ENCODE measurements at regions not wholly inside any gene's neighbourhood (a gene's known extent, or its start where the extent isn't known, plus 50 kb on each side); places are given as distances from the start of the nearest gene placed in this dataset.

DNA sequence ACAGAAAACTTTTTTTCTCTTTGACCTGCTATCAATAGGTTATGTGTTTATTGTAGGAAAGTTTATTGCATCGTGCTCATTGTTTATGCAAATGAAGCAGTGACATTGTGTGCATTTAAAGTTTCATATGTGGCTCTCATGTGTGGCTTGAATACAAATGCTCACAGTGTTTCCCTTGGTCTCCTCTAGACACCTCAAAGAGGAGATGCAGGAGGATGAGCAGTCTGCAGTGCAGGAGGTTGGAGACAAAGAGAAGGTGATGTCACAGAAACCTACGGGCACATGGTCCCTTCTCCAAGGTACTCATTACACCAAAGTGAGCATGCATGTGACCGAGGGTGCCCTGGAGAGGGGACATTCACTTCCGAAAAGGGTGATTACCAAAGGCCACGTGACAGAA lies 430.2 kb downstream of the INHBA start:
- Histone ChIP-seq H3K27me3 (no peaks in the 10 kb centered on the region), H4K20me1 (ENCODE audit: insufficient read depth, poor library complexity, severe bottlenecking) (no peaks in the 10 kb centered on the region), H2AFZ (no peak overlapping the region), H3K9me2 (replicated peaks; ENCODE audit: insufficient read depth) (no peaks in the 10 kb centered on the region), H3K4me3 (no peak overlapping the region), H3K27ac (no peak overlapping the region), H3K36me3 (replicated peaks; ENCODE audit: insufficient read depth, low read depth) (no peaks in the 10 kb centered on the region), H3K4me2 (no peak overlapping the region), H3K4me1 (ENCODE audit: insufficient read depth) (no peaks in the 10 kb centered on the region), H3K79me2 (no peaks in the 10 kb centered on the region), H3K9me3 (ENCODE audit: low read depth) (no peaks in the 10 kb centered on the region)
- 90% methylated on average over 5 of the region's 5 CpGs for WGBS (ENCODE audit: low lambda C conversion rate, missing lambda C conversion rate)
- TF ChIP-seq EZH2phosphoT487 (IDR thresholded peaks at IDR 0.05; ENCODE audit: low read depth, severe bottlenecking, unreplicated experiment): no peak
- no peak for TF ChIP-seq EZH2 (IDR thresholded peaks at IDR 0.05; ENCODE audit: borderline replicate concordance)
- TF ChIP-seq, protein P1, sequence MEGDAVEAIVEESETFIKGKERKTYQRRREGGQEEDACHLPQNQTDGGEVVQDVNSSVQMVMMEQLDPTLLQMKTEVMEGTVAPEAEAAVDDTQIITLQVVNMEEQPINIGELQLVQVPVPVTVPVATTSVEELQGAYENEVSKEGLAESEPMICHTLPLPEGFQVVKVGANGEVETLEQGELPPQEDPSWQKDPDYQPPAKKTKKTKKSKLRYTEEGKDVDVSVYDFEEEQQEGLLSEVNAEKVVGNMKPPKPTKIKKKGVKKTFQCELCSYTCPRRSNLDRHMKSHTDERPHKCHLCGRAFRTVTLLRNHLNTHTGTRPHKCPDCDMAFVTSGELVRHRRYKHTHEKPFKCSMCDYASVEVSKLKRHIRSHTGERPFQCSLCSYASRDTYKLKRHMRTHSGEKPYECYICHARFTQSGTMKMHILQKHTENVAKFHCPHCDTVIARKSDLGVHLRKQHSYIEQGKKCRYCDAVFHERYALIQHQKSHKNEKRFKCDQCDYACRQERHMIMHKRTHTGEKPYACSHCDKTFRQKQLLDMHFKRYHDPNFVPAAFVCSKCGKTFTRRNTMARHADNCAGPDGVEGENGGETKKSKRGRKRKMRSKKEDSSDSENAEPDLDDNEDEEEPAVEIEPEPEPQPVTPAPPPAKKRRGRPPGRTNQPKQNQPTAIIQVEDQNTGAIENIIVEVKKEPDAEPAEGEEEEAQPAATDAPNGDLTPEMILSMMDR (IDR thresholded peaks at IDR 0.05; ENCODE audit: poor library complexity): no peak
- DNase-seq (ENCODE audit: low spot score): no peak

GRCh38 chr7:41268878-41269277 lies 434.0 kb downstream of the INHBA start:
- Histone ChIP-seq H3K27me3 (no peaks in the 10 kb centered on the region), H3K36me3 (replicated peaks; ENCODE audit: insufficient read depth, low read depth) (no peaks in the 10 kb centered on the region), H3K9me2 (replicated peaks; ENCODE audit: insufficient read depth) (no peaks in the 10 kb centered on the region), H3K4me2 (no peak overlapping the region), H3K79me2 (no peaks in the 10 kb centered on the region), H3K4me3 (no peak overlapping the region), H2AFZ (no peak overlapping the region), H3K4me1 (ENCODE audit: insufficient read depth) (no peaks in the 10 kb centered on the region), H4K20me1 (ENCODE audit: insufficient read depth, poor library complexity, severe bottlenecking) (no peaks in the 10 kb centered on the region), H3K27ac (no peak overlapping the region), H3K9me3 (ENCODE audit: low read depth) (no peaks in the 10 kb centered on the region)
- WGBS (ENCODE audit: low lambda C conversion rate, missing lambda C conversion rate): 90% methylated on average over 2 of the region's 2 CpGs
- DNase-seq (ENCODE audit: low spot score): no peak
- TF ChIP-seq, protein P1 (IDR thresholded peaks at IDR 0.05; ENCODE audit: poor library complexity): no peak
- TF ChIP-seq EZH2phosphoT487 (IDR thresholded peaks at IDR 0.05; ENCODE audit: low read depth, severe bottlenecking, unreplicated experiment) (no peak), EZH2 (IDR thresholded peaks at IDR 0.05; ENCODE audit: borderline replicate concordance) (no peak)

DNA sequence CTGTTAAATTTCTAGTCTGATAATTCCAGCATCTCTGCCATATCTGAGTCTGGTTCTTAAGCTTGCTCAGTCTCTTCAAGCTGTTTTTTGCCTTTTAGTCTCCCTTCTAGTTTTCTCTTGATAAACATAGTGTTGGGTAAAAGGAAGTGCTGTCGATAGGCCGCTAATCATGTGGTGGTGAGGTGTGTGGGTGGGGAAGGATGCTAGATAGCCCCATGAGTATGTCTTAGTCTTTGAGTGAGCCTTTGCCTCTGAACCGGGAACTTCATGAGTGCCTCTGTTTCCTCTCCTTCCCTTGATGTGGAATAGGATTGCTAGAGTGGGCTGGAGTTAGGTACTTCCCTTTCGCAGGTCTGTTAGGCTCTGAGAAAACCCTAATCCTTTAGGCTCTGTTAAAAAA lies 441.8 kb downstream of the INHBA start:
- Histone ChIP-seq H3K79me2 (no peaks in the 10 kb centered on the region), H3K27me3 (no peaks in the 10 kb centered on the region), H3K9me3 (ENCODE audit: low read depth) (no peaks in the 10 kb centered on the region), H3K4me1 (ENCODE audit: insufficient read depth) (no peaks in the 10 kb centered on the region), H3K4me2 (no peak overlapping the region), H3K36me3 (replicated peaks; ENCODE audit: insufficient read depth, low read depth) (no peaks in the 10 kb centered on the region), H4K20me1 (ENCODE audit: insufficient read depth, poor library complexity, severe bottlenecking) (no peaks in the 10 kb centered on the region), H3K4me3 (no peak overlapping the region), H3K27ac (no peak overlapping the region), H3K9me2 (replicated peaks; ENCODE audit: insufficient read depth) (no peaks in the 10 kb centered on the region), H2AFZ (no peak overlapping the region)
- 90% methylated on average over 4 of the region's 4 CpGs for WGBS (ENCODE audit: low lambda C conversion rate, missing lambda C conversion rate)
- no peak for TF ChIP-seq EZH2phosphoT487 (IDR thresholded peaks at IDR 0.05; ENCODE audit: low read depth, severe bottlenecking, unreplicated experiment)
- TF ChIP-seq, protein P1 (IDR thresholded peaks at IDR 0.05; ENCODE audit: poor library complexity): no peak
- no peak for TF ChIP-seq EZH2 (IDR thresholded peaks at IDR 0.05; ENCODE audit: borderline replicate concordance)
- DNase-seq (ENCODE audit: low spot score): no peak

DNA sequence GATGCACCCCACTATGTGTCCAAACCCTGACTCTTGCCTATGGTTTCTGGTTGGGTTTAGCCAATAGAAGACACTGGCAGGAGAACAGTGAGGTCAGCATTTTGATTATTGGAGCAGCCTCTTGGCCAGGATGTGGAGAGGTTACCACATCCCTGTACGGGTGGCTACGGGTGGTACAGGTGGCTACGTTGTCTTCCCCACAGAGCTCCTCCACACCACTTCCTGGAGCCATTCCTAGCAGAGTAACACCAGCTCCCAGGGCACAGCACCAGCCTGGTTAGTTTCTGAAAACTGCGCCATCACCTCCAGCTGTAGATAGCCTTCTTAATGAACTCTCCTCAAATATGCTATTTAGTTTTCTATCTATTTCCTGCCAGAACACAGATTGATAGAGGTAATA lies 445.2 kb downstream of the INHBA start:
- no peaks in the 10 kb centered on the region for H3K36me3 ChIP-seq (replicated peaks; ENCODE audit: insufficient read depth, low read depth)
- no peak overlapping the region for H3K27ac ChIP-seq
- H3K9me2 ChIP-seq (replicated peaks; ENCODE audit: insufficient read depth): no peaks in the 10 kb centered on the region
- no peak for DNase-seq (ENCODE audit: low spot score)
- TF ChIP-seq, protein P1 (IDR thresholded peaks at IDR 0.05; ENCODE audit: poor library complexity): no peak
- no peaks in the 10 kb centered on the region for H3K27me3 ChIP-seq
- 98% methylated on average over 4 of the region's 4 CpGs for WGBS (ENCODE audit: low lambda C conversion rate, missing lambda C conversion rate)
- no peak overlapping the region for H2AFZ ChIP-seq
- no peaks in the 10 kb centered on the region for H3K4me1 ChIP-seq (ENCODE audit: insufficient read depth)
- H3K4me2 ChIP-seq: no peak overlapping the region
- no peaks in the 10 kb centered on the region for H3K79me2 ChIP-seq
- H3K4me3 ChIP-seq: no peak overlapping the region
- H4K20me1 ChIP-seq (ENCODE audit: insufficient read depth, poor library complexity, severe bottlenecking): no peaks in the 10 kb centered on the region
- no peaks in the 10 kb centered on the region for H3K9me3 ChIP-seq (ENCODE audit: low read depth)
